WTC11 (cell line): ENCODE measurements at regions not wholly inside any gene's neighbourhood (a gene's known extent, or its start where the extent isn't known, plus 50 kb on each side); places are given as distances from the start of the nearest gene placed in this dataset.

Experiments used
- ATAC-seq: fragments of 200-7000 bp; cut with Tn5 transposase; 2 replicates; pipeline ENCODE4 v1.10.0; 2021; ENCODE audit warnings: mild to moderate bottlenecking, moderate library complexity
- CTCF ChIA-PET: fragments of 300-600 bp; sonication (Branson Sonifier 250); formaldehyde crosslinking; loops from one replicate; lab custom pipeline; 2021; ENCODE audit warnings: antibody characterized with exemption; lab: Charles Lee
- POLR2A ChIA-PET: fragments of 350-600 bp; sonication (Branson Sonifier 250); formaldehyde crosslinking; loops from one replicate; lab custom pipeline; 2021; ENCODE audit warnings: antibody characterized with exemption; lab: Charles Lee
- DNase-seq: peaks from one replicate; pipeline ENCODE4 v3.0.0; 2021; ENCODE audit warnings: low spot score
- H3K27ac Mint-ChIP-seq: 2 replicates; pipeline ENCODE4 v1.8.0; 2021; ENCODE audit warnings: mixed read lengths
- H3K27me3 Mint-ChIP-seq: 2 replicates; pipeline ENCODE4 v1.8.0; 2021; ENCODE audit warnings: low read depth, mild to moderate bottlenecking, moderate library complexity, mixed read lengths
- H3K36me3 Mint-ChIP-seq: 2 replicates; pipeline ENCODE4 v1.8.0; 2021; ENCODE audit warnings: mixed read lengths
- H3K4me1 Mint-ChIP-seq: 2 replicates; pipeline ENCODE4 v1.8.0; 2022; ENCODE audit warnings: mixed read lengths
- H3K4me3 Mint-ChIP-seq: 2 replicates; pipeline ENCODE4 v1.8.0; 2021; ENCODE audit warnings: mild to moderate bottlenecking, moderate library complexity, mixed read lengths
- H3K9me3 Mint-ChIP-seq: 2 replicates; pipeline ENCODE4 v1.8.0; 2021; ENCODE audit warnings: mixed read lengths
- AFF4 ChIP-seq: sonication (generic); formaldehyde crosslinking; IDR thresholded peaks from 2 replicates; pipeline ENCODE4 v1.8.1; 2023; ENCODE audit warnings: mild to moderate bottlenecking, missing genetic modification reagents, borderline replicate concordance
- AR ChIP-seq: fragments of 250-450 bp; sonication (Bioruptor Pico); IDR thresholded peaks from 2 replicates; pipeline ENCODE4 v1.9.0; 2021; ENCODE audit warnings: mild to moderate bottlenecking
- CREB1 ChIP-seq: sonication (generic); formaldehyde crosslinking; IDR thresholded peaks from 2 replicates; pipeline ENCODE4 v1.8.0; 2023; ENCODE audit warnings: mild to moderate bottlenecking, missing genetic modification reagents
- CREM ChIP-seq: sonication (generic); formaldehyde crosslinking; IDR thresholded peaks from 2 replicates; pipeline ENCODE4 v1.8.1; 2022; ENCODE audit warnings: mild to moderate bottlenecking, missing genetic modification reagents, moderate library complexity
- CTCF ChIP-seq: fragments of 200-600 bp; IDR thresholded peaks from 2 replicates; pipeline ENCODE4 v1.8.0; 2022; ENCODE audit warnings: antibody characterized with exemption
- JUN ChIP-seq: sonication (generic); formaldehyde crosslinking; IDR thresholded peaks from 2 replicates; pipeline ENCODE4 v1.8.0; 2023; ENCODE audit warnings: mild to moderate bottlenecking, missing genetic modification reagents
- NFE2L1 ChIP-seq: sonication (generic); formaldehyde crosslinking; IDR thresholded peaks from 2 replicates; pipeline ENCODE4 v1.8.1; 2023; ENCODE audit warnings: missing genetic modification reagents
- PRDM15 ChIP-seq: sonication (generic); formaldehyde crosslinking; IDR thresholded peaks from 2 replicates; pipeline ENCODE4 v1.8.0; 2022; ENCODE audit warnings: missing genetic modification reagents
- RELA ChIP-seq: sonication (generic); formaldehyde crosslinking; IDR thresholded peaks from 2 replicates; pipeline ENCODE4 v1.8.1; 2022; ENCODE audit warnings: missing genetic modification reagents, mild to moderate bottlenecking, borderline replicate concordance
- RORB ChIP-seq: fragments of 250-450 bp; sonication (Bioruptor Pico); IDR thresholded peaks from 2 replicates; pipeline ENCODE4 v1.9.0; 2021; ENCODE audit warnings: mild to moderate bottlenecking
- TEAD4 ChIP-seq: sonication (generic); formaldehyde crosslinking; IDR thresholded peaks from 2 replicates; pipeline ENCODE4 v1.8.0; 2022; ENCODE audit warnings: mild to moderate bottlenecking, missing genetic modification reagents
- ZBTB43 ChIP-seq: sonication (generic); formaldehyde crosslinking; IDR thresholded peaks from 2 replicates; pipeline ENCODE4 v1.8.1; 2023; ENCODE audit warnings: mild to moderate bottlenecking, missing genetic modification reagents
- ZMAT4 ChIP-seq: fragments of 250-450 bp; sonication (Bioruptor Pico); IDR thresholded peaks from 2 replicates; pipeline ENCODE4 v1.9.0; 2021; ENCODE audit warnings: mild to moderate bottlenecking
- ZNF138 ChIP-seq: sonication (generic); formaldehyde crosslinking; conservative IDR thresholded peaks from 2 replicates; pipeline ENCODE4 v1.8.1; 2022; ENCODE audit warnings: mild to moderate bottlenecking, moderate library complexity, missing genetic modification reagents
- ZNF219 ChIP-seq: sonication (generic); formaldehyde crosslinking; IDR thresholded peaks from 2 replicates; pipeline ENCODE4 v1.8.0; 2023; ENCODE audit warnings: missing genetic modification reagents, mild to moderate bottlenecking, borderline replicate concordance
- ZNF281 ChIP-seq: sonication (generic); formaldehyde crosslinking; IDR thresholded peaks from 2 replicates; pipeline ENCODE4 v1.8.0; 2023; ENCODE audit warnings: mild to moderate bottlenecking, missing genetic modification reagents

GRCh38 chr10:83233691-83234090, 905.6 kb upstream of the GHITM start (continued):
- TF ChIP-seq ZNF281 (CRISPR knock-in tag) (no peak), AR (CRISPR knock-in tag) (no peak), CREB1 (CRISPR knock-in tag) (no peak)

- Mint-ChIP-seq H3K36me3 (peaks cover 4% of the 10 kb centered on the region), H3K4me3 (no peak overlapping the region), H3K9me3 (peaks cover 18% of the 10 kb centered on the region), H3K27me3 (no peaks in the 10 kb centered on the region), H3K27ac (no peak overlapping the region), H3K4me1 (no peaks in the 10 kb centered on the region)
- CTCF ChIA-PET: no interaction called here
- POLR2A ChIA-PET: no interaction called here
- DNase-seq (no peak), ATAC-seq (no peak)
- TF ChIP-seq ZNF219 (CRISPR knock-in tag): no peak
- TF ChIP-seq JUN: no peak
- TF ChIP-seq RORB: no peak
- TF ChIP-seq ZNF138: no peak
- TF ChIP-seq TEAD4 (CRISPR knock-in tag): no peak
- TF ChIP-seq AFF4 (CRISPR knock-in tag): no peak
- no peak for TF ChIP-seq CTCF
- no peak for TF ChIP-seq ZMAT4 (CRISPR knock-in tag)
- no peak for TF ChIP-seq RELA (CRISPR knock-in tag)
- no peak for TF ChIP-seq PRDM15 (CRISPR knock-in tag)
- TF ChIP-seq NFE2L1 (CRISPR knock-in tag): no peak
- TF ChIP-seq CREM: no peak
- no peak for TF ChIP-seq ZBTB43 (CRISPR knock-in tag)
These were observed 891.1 kb upstream of the GHITM start for GRCh38 chr10:83248106-83248631.
